ENCODE measurements at regions not wholly inside any gene's neighbourhood (a gene's known extent, or its start where the extent isn't known, plus 50 kb on each side); places are given as distances from the start of the nearest gene placed in this dataset.
"Not testable (repeated sequence)": the region's sequence is repeated elsewhere in the genome, so short reads cannot be mapped to it uniquely, and the experiment has no call there.

- Mint-ChIP-seq H3K36me3 (peaks cover 2% of the 10 kb centered on the region; the same call in 1 of the 2 replicates), H3K27ac (no peak overlapping the region), H3K4me1 (peaks cover 19% of the 10 kb centered on the region), H3K9me3 (peaks cover 17% of the 10 kb centered on the region), H3K4me3 (no peak overlapping the region), H3K27me3 (ENCODE audit: low read depth) (peaks cover 2% of the 10 kb centered on the region; the same call in 1 of the 2 replicates)
- ChIA-PET POLR2A (no interaction called here), CTCF (interaction anchor here (1.0 kb wide), 1 partner anchor 71 kb away, joined by 3 read pairs; no protein-coding TSS in a partner anchor)
- ATAC-seq (no peak), DNase-seq (ENCODE audit: low spot score) (no peak)
- no peak for TF ChIP-seq ZNF219 (CRISPR knock-in tag; IDR thresholded peaks at IDR 0.05; ENCODE audit: borderline replicate concordance)
- no peak for TF ChIP-seq SMAD4 (CRISPR knock-in tag; IDR thresholded peaks at IDR 0.05)
- no peak for TF ChIP-seq NR2C2 (CRISPR knock-in tag; IDR thresholded peaks at IDR 0.05)
Measured at GRCh38 chr6:984031-984430, 291.1 kb upstream of the EXOC2 start.

GRCh38 chr6:978937-979685 is 286.2 kb upstream of the EXOC2 start:
- ChIA-PET POLR2A (no interaction called here), CTCF (no interaction called here)
- H3K36me3 Mint-ChIP-seq: peaks cover 36% of the 10 kb centered on the region
- H3K27me3 Mint-ChIP-seq (ENCODE audit: low read depth): peaks cover 6% of the 10 kb centered on the region
- peak; percentile 57 for ATAC-seq
- DNase-seq (ENCODE audit: low spot score): no peak
- H3K4me3 Mint-ChIP-seq: no peak overlapping the region
- H3K9me3 Mint-ChIP-seq: peaks cover 50% of the 10 kb centered on the region
- peaks cover 24% of the 10 kb centered on the region for H3K4me1 Mint-ChIP-seq
- no peak overlapping the region for H3K27ac Mint-ChIP-seq
- no peak for TF ChIP-seq ETV6 (CRISPR knock-in tag; IDR thresholded peaks at IDR 0.05)
- TF ChIP-seq HMGXB4 (CRISPR knock-in tag; IDR thresholded peaks at IDR 0.05): no peak
- no peak for TF ChIP-seq CBFB (CRISPR knock-in tag; IDR thresholded peaks at IDR 0.05; ENCODE audit: low read depth)
- no peak for TF ChIP-seq ATF1 (CRISPR knock-in tag; IDR thresholded peaks at IDR 0.05)
- no peak for TF ChIP-seq ZNF263 (CRISPR knock-in tag; IDR thresholded peaks at IDR 0.05; ENCODE audit: low read depth)
- no peak for TF ChIP-seq TP53 (CRISPR knock-in tag; IDR thresholded peaks at IDR 0.05)
- TF ChIP-seq ZNF281 (CRISPR knock-in tag; IDR thresholded peaks at IDR 0.05): no peak
- no peak for TF ChIP-seq AR (CRISPR knock-in tag; IDR thresholded peaks at IDR 0.05)
- no peak for TF ChIP-seq ELF4 (CRISPR knock-in tag; IDR thresholded peaks at IDR 0.05; ENCODE audit: low read depth)
- TF ChIP-seq SOX15 (CRISPR knock-in tag; IDR thresholded peaks at IDR 0.05): no peak
- TF ChIP-seq TEAD1 (CRISPR knock-in tag; IDR thresholded peaks at IDR 0.05): no peak
- no peak for TF ChIP-seq ZNF138 (CRISPR knock-in tag; conservative IDR thresholded peaks at IDR 0.05)
- TF ChIP-seq JAZF1 (CRISPR knock-in tag; IDR thresholded peaks at IDR 0.05): no peak
- TF ChIP-seq KAT7 (CRISPR knock-in tag; IDR thresholded peaks at IDR 0.05; ENCODE audit: borderline replicate concordance): no peak
- TF ChIP-seq NFE2L1 (CRISPR knock-in tag; IDR thresholded peaks at IDR 0.05): no peak
- TF ChIP-seq, protein P1, sequence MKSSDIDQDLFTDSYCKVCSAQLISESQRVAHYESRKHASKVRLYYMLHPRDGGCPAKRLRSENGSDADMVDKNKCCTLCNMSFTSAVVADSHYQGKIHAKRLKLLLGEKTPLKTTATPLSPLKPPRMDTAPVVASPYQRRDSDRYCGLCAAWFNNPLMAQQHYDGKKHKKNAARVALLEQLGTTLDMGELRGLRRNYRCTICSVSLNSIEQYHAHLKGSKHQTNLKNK (CRISPR knock-in tag; IDR thresholded peaks at IDR 0.05): no peak

DNA sequence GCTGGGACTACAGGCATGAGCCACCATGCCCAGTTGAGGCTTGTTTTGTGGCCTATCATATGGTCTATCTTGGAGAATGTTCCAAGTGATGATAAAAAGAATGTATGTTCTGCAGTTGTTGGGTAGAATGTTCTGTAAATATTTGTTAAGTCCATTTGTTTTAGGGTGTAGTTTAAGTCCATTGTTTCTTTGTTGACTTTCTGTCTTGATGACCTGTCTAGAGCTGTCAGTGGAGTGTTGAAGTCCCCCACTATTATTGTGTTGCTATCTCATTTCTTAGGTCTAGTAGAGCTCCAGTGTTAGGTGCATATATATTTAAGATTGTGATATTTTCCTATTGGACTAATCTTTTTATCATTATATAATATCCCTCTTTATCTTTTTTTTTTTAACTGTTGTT is 284.3 kb upstream of the EXOC2 start:
- CTCF ChIA-PET; ATAC-seq; DNase-seq (ENCODE audit: low spot score); POLR2A ChIA-PET; H3K27ac Mint-ChIP-seq; H3K4me3 Mint-ChIP-seq; H3K27me3 Mint-ChIP-seq (ENCODE audit: low read depth): not testable (repeated sequence)
- Mint-ChIP-seq H3K36me3 (peaks cover 36% of the 10 kb centered on the region), H3K4me1 (peaks cover 24% of the 10 kb centered on the region), H3K9me3 (peaks cover 50% of the 10 kb centered on the region)
